NCI-H345 treated with DMSO at 0.1 percent for 48 hours (cell line): ENCODE measurements at regions not wholly inside any gene's neighbourhood (a gene's known extent, or its start where the extent isn't known, plus 50 kb on each side); places are given as distances from the start of the nearest gene placed in this dataset.
A peak's percentile ranks its signal among the peaks of the same experiment; 100 is the strongest.
"Not testable (repeated sequence)": the region's sequence is repeated elsewhere in the genome, so short reads cannot be mapped to it uniquely, and the experiment has no call there.

Experiments used
- DNase-seq: peaks from one replicate; lab custom pipeline; 2025; ENCODE audit not compliant: unreplicated experiment; lab: John Stamatoyannopoulos, UW

- DNase-seq = not testable (repeated sequence)
Observed at GRCh38 chr1:188003687-188004086, 1174.9 kb downstream of the PLA2G4A start.

- no peak for DNase-seq
Observed at GRCh38 chr1:188004849-188005248, 1176.1 kb downstream of the PLA2G4A start.

- no peak for DNase-seq
Observed at GRCh38 chr1:188006354-188006753, 1177.6 kb downstream of the PLA2G4A start.

- not testable (repeated sequence) for DNase-seq
Observed at GRCh38 chr1:188013222-188013849, 1184.6 kb downstream of the PLA2G4A start.

- no peak for DNase-seq
Observed at GRCh38 chr1:188017921-188018320, 1189.2 kb downstream of the PLA2G4A start.

GRCh38 chr1:188022661-188023060, 1193.9 kb downstream of the PLA2G4A start:
- DNase-seq = no peak

- no peak for DNase-seq
Observed at GRCh38 chr1:188023206-188023605, 1194.5 kb downstream of the PLA2G4A start.

GRCh38 chr1:188027613-188028012, 1198.9 kb downstream of the PLA2G4A start:
- DNase-seq = no peak

GRCh38 chr1:188037572-188037971, 1208.8 kb downstream of the PLA2G4A start:
- DNase-seq = not testable (repeated sequence)

GRCh38 chr1:188043536-188044245, 1214.9 kb downstream of the PLA2G4A start:
- no peak for DNase-seq

GRCh38 chr1:188050250-188050649, 1221.5 kb downstream of the PLA2G4A start:
- no peak for DNase-seq

- no peak for DNase-seq
Observed at GRCh38 chr1:188056011-188056410, 1227.3 kb downstream of the PLA2G4A start.

- DNase-seq = no peak
Observed at GRCh38 chr1:188058801-188059200, 1230.1 kb downstream of the PLA2G4A start.

GRCh38 chr1:188061881-188062280, 1233.1 kb downstream of the PLA2G4A start:
- no peak for DNase-seq

- no peak for DNase-seq
Observed at GRCh38 chr1:188062456-188062855, 1233.7 kb downstream of the PLA2G4A start.

GRCh38 chr1:188065917-188066316, 1237.2 kb downstream of the PLA2G4A start:
- DNase-seq = no peak

GRCh38 chr1:188070848-188071247, 1242.1 kb downstream of the PLA2G4A start:
- no peak for DNase-seq

GRCh38 chr1:188089015-188089414, 1260.3 kb downstream of the PLA2G4A start:
- no peak for DNase-seq

GRCh38 chr1:188089461-188089860, 1260.7 kb downstream of the PLA2G4A start:
- DNase-seq = peak; percentile 7

GRCh38 chr1:188096521-188096920, 1267.8 kb downstream of the PLA2G4A start:
- DNase-seq = no peak

GRCh38 chr1:188117436-188117835, 1288.7 kb downstream of the PLA2G4A start:
- DNase-seq = no peak

- DNase-seq = no peak
Observed at GRCh38 chr1:188122646-188123045, 1293.9 kb downstream of the PLA2G4A start.

GRCh38 chr1:188127507-188127906, 1298.8 kb downstream of the PLA2G4A start:
- DNase-seq = no peak
